Fibroblast of lung (primary cell): ENCODE measurements at regions not wholly inside any gene's neighbourhood (a gene's known extent, or its start where the extent isn't known, plus 50 kb on each side); places are given as distances from the start of the nearest gene placed in this dataset.

Source experiments
- DNase-seq, 2 donors: peaks; one replicate each; pipeline versions ENCODE4 v3.0.0 to v3.0.0-alpha.2; 2010; ENCODE audit warnings: low read depth in 2 of 2
- H2AFZ ChIP-seq: 2 replicates; pipeline ENCODE4 v1.5.1; 2012; ENCODE audit warnings: low read length, control low read depth, inconsistent platforms
- H3K27ac ChIP-seq: 2 replicates; pipeline ENCODE4 v1.5.1; 2011; ENCODE audit warnings: low read length, control low read depth; ENCODE audit not compliant: insufficient read depth
- H3K27me3 ChIP-seq: 2 replicates; pipeline ENCODE4 v1.5.1; 2011; ENCODE audit warnings: mild to moderate bottlenecking, low read length; ENCODE audit not compliant: control insufficient read depth, insufficient read depth
- H3K36me3 ChIP-seq: 2 replicates; pipeline ENCODE4 v1.5.1; 2011; ENCODE audit warnings: low read length; ENCODE audit not compliant: control insufficient read depth, insufficient read depth
- H3K4me1 ChIP-seq: 2 replicates; pipeline ENCODE4 v1.5.1; 2011; ENCODE audit warnings: low read length; ENCODE audit not compliant: control insufficient read depth, insufficient read depth; ENCODE audit errors: extremely low read depth
- H3K4me2 ChIP-seq: 2 replicates; pipeline ENCODE4 v1.5.1; 2011; ENCODE audit warnings: low read length, control low read depth; ENCODE audit not compliant: insufficient read depth; ENCODE audit errors: extremely low read depth
- H3K4me3 ChIP-seq, 4 experiments: fragments of 200-600 bp in 1 of 4; sonication (generic) in 1 of 4; replicated peaks in 1 of 4; 2 replicates each; pipeline ENCODE4 v1.5.1; 2011 to 2016; ENCODE audit warnings: low read length in 4 of 4, low read depth in 3 of 4, mild to moderate bottlenecking in 3 of 4, control low read depth in 2 of 4, inconsistent platforms in 1 of 4, mixed read lengths in 1 of 4; ENCODE audit not compliant: insufficient read depth in 1 of 4; ENCODE audit errors: control extremely low read depth in 1 of 4
- H3K79me2 ChIP-seq: 2 replicates; pipeline ENCODE4 v1.5.1; 2012; ENCODE audit warnings: mild to moderate bottlenecking, low read length, inconsistent platforms; ENCODE audit not compliant: control insufficient read depth, insufficient read depth
- H3K9ac ChIP-seq: 2 replicates; pipeline ENCODE4 v1.5.1; 2011; ENCODE audit warnings: mild to moderate bottlenecking, low read length, control low read depth; ENCODE audit not compliant: insufficient read depth
- H3K9me3 ChIP-seq: 2 replicates; pipeline ENCODE4 v1.5.1; 2012; ENCODE audit warnings: low read depth, low read length; ENCODE audit not compliant: control insufficient read depth, insufficient read depth
- H4K20me1 ChIP-seq: 2 replicates; pipeline ENCODE4 v1.5.1; 2011; ENCODE audit warnings: low read length; ENCODE audit not compliant: control insufficient read depth, insufficient read depth; ENCODE audit errors: extremely low read depth
- EZH2 ChIP-seq: IDR thresholded peaks from 2 replicates; pipeline ENCODE4 v1.5.1; 2012; ENCODE audit warnings: low read length, control low read depth, mild to moderate bottlenecking; ENCODE audit errors: missing control alignments
- TF ChIP-seq, protein P1 (sequence below), 2 donors: IDR thresholded peaks in 1 of 2; conservative IDR thresholded peaks in 1 of 2; 1 replicate in 1 of 2; 2 replicates in 1 of 2; pipeline ENCODE4 v1.5.1; 2011 to 2012; ENCODE audit warnings: low read length in 2 of 2, control low read depth in 1 of 2, inconsistent platforms in 1 of 2, low read depth in 1 of 2, mild to moderate bottlenecking in 1 of 2

DNA sequence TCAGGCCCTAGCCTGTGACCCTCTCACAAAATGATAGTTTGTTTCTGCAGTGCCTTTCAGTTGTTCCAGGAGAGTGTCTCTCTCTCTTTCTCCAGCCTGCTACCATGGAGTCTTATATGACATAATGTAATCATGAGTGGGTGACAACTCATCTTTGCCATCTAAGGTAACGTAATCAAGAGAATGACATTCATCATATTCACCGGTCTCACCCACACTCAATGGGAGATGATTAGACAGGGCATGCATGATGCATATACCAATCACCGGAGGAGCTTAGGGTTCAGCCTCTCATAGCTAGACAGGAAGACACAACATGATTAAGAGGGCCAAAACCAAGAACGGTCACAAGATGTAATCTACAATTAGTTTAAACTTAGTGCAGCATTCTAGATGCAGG lies 97.1 kb upstream of the FAM9B start:
- no peaks in the 10 kb centered on the region for H3K79me2 ChIP-seq
- no peaks in the 10 kb centered on the region for H3K36me3 ChIP-seq
- H3K4me3 ChIP-seq, result no peak overlapping the region
- no peak overlapping the region for H3K4me2 ChIP-seq
- no peak overlapping the region for H2AFZ ChIP-seq
- no peaks in the 10 kb centered on the region for H4K20me1 ChIP-seq
- no peak overlapping the region for H3K27ac ChIP-seq
- H3K27me3 ChIP-seq, result no peaks in the 10 kb centered on the region
- no peak overlapping the region for H3K9ac ChIP-seq
- TF ChIP-seq, protein P1, sequence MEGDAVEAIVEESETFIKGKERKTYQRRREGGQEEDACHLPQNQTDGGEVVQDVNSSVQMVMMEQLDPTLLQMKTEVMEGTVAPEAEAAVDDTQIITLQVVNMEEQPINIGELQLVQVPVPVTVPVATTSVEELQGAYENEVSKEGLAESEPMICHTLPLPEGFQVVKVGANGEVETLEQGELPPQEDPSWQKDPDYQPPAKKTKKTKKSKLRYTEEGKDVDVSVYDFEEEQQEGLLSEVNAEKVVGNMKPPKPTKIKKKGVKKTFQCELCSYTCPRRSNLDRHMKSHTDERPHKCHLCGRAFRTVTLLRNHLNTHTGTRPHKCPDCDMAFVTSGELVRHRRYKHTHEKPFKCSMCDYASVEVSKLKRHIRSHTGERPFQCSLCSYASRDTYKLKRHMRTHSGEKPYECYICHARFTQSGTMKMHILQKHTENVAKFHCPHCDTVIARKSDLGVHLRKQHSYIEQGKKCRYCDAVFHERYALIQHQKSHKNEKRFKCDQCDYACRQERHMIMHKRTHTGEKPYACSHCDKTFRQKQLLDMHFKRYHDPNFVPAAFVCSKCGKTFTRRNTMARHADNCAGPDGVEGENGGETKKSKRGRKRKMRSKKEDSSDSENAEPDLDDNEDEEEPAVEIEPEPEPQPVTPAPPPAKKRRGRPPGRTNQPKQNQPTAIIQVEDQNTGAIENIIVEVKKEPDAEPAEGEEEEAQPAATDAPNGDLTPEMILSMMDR (conservative IDR thresholded peaks at IDR 0.05 in 1 of 2, IDR thresholded peaks at IDR 0.05 in 1 of 2; ENCODE audit: low read depth in 1 of 2, low read length in 2 of 2), result no peak
- no peaks in the 10 kb centered on the region for H3K9me3 ChIP-seq
- H3K4me1 ChIP-seq, result no peaks in the 10 kb centered on the region
- no peak for DNase-seq

DNA sequence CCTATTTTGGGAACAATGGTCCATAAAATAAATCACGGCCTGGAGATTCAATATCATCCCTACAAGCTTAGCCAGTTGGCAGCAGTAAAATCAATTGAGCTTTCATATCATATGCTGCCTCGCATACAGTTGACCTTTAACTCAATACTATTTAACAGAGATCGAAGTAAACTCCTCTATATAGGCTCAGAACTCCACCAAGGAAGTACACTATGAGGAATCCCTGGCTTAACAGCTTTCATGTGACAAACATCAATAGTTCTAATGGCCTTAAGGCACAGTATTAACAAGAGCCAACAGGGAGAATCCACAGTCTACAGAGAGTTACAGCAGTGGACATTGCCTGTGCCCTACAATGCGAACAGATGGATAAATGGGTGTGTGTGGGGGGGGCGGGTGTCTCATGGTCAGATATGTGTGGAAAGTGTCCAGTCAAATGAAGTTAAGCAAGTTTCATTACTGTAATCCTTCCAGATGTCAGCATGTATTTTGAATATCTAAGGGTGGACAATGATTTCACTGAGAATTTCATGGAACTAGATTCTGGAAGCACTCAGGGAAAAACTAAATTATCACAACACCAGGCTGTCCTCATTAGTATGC lies 98.2 kb upstream of the FAM9B start:
- DNase-seq, result no peak
- H3K9ac ChIP-seq, result no peak overlapping the region
- no peak overlapping the region for H2AFZ ChIP-seq
- no peaks in the 10 kb centered on the region for H3K9me3 ChIP-seq
- no peak overlapping the region for H3K27ac ChIP-seq
- H3K36me3 ChIP-seq, result no peaks in the 10 kb centered on the region
- H3K4me1 ChIP-seq, result no peaks in the 10 kb centered on the region
- H3K4me3 ChIP-seq, result no peak overlapping the region
- no peak for TF ChIP-seq EZH2
- TF ChIP-seq, protein P1 (conservative IDR thresholded peaks at IDR 0.05 in 1 of 2, IDR thresholded peaks at IDR 0.05 in 1 of 2; ENCODE audit: low read depth in 1 of 2, low read length in 2 of 2), result no peak
- no peaks in the 10 kb centered on the region for H3K79me2 ChIP-seq
- no peaks in the 10 kb centered on the region for H3K27me3 ChIP-seq
- no peaks in the 10 kb centered on the region for H4K20me1 ChIP-seq
- no peak overlapping the region for H3K4me2 ChIP-seq

DNA sequence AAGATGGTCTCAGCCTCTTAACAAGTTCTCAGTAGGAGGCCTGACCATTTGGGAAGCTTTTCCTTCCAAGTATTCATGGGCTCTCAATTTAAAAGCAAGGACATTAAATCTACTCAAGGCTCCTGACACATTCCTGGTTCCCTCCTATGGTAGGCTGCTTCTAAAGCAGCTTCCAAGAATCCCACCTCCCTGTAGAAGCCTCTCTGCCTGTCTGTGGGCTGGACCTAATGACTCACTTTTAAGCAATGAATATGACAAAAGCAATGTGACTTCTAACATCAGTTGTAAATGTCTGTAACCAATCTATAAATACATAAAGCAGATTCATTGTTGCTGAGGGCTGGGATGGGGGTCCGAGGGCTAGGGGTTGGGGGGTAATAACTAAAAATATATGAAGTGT lies 99.5 kb upstream of the FAM9B start:
- Histone ChIP-seq H3K4me3 (no peak overlapping the region), H3K4me1 (no peaks in the 10 kb centered on the region), H3K4me2 (no peak overlapping the region), H4K20me1 (no peaks in the 10 kb centered on the region), H3K9ac (no peak overlapping the region), H3K27me3 (no peaks in the 10 kb centered on the region), H2AFZ (no peak overlapping the region), H3K36me3 (no peaks in the 10 kb centered on the region), H3K79me2 (no peaks in the 10 kb centered on the region), H3K27ac (no peak overlapping the region), H3K9me3 (no peaks in the 10 kb centered on the region)
- TF ChIP-seq, protein P1 (conservative IDR thresholded peaks at IDR 0.05 in 1 of 2, IDR thresholded peaks at IDR 0.05 in 1 of 2; ENCODE audit: low read depth in 1 of 2, low read length in 2 of 2), result no peak
- TF ChIP-seq EZH2, result no peak
- peak; percentile 27 to 73 for DNase-seq
